ENCODE measurements at regions not wholly inside any gene's neighbourhood (a gene's known extent, or its start where the extent isn't known, plus 50 kb on each side); places are given as distances from the start of the nearest gene placed in this dataset.

GRCh38 chr2:6627316-6627715 is 238.4 kb downstream of the CMPK2 start:
- TF ChIP-seq CTCF (IDR thresholded peaks at IDR 0.05; ENCODE audit: control extremely low read depth in 1 of 3, insufficient read depth in 1 of 3, low read depth in 1 of 3, low read length in 3 of 3): no peak
- TF ChIP-seq SIN3A (conservative IDR thresholded peaks at IDR 0.05 in 1 of 2, IDR thresholded peaks at IDR 0.05 in 1 of 2; ENCODE audit: low read depth in 1 of 2, low read length in 2 of 2): no peak
- no peak for TF ChIP-seq ZNF274 (IDR thresholded peaks at IDR 0.05; ENCODE audit: borderline replicate concordance, extremely low read depth, low read length)
- TF ChIP-seq POLR2A (IDR thresholded peaks at IDR 0.05; ENCODE audit: control extremely low read depth in 1 of 2, low read depth in 2 of 2, low read length in 2 of 2): no peak
- no peak for TF ChIP-seq KDM1A (IDR thresholded peaks at IDR 0.05; ENCODE audit: borderline replicate concordance, low read length)
- TF ChIP-seq, protein P1, sequence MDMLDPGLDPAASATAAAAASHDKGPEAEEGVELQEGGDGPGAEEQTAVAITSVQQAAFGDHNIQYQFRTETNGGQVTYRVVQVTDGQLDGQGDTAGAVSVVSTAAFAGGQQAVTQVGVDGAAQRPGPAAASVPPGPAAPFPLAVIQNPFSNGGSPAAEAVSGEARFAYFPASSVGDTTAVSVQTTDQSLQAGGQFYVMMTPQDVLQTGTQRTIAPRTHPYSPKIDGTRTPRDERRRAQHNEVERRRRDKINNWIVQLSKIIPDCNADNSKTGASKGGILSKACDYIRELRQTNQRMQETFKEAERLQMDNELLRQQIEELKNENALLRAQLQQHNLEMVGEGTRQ (IDR thresholded peaks at IDR 0.05; ENCODE audit: low read length): no peak
- no peak for TF ChIP-seq CEBPB (IDR thresholded peaks at IDR 0.05; ENCODE audit: low read depth, low read length)
- no peak for TF ChIP-seq EGR1 (IDR thresholded peaks at IDR 0.05; ENCODE audit: borderline replicate concordance, low read depth, low read length)
- TF ChIP-seq RAD21 (IDR thresholded peaks at IDR 0.05 in 1 of 2, conservative IDR thresholded peaks at IDR 0.05 in 1 of 2; ENCODE audit: low read depth in 2 of 2, low read length in 2 of 2): no peak
- TF ChIP-seq SP2 (IDR thresholded peaks at IDR 0.05; ENCODE audit: low read length): no peak
- no peak for TF ChIP-seq BRCA1 (IDR thresholded peaks at IDR 0.05; ENCODE audit: low read depth, low read length)
- TF ChIP-seq POLR2AphosphoS5 (IDR thresholded peaks at IDR 0.05; ENCODE audit: low read depth, low read length): no peak
- no peak for TF ChIP-seq RXRA (IDR thresholded peaks at IDR 0.05; ENCODE audit: insufficient read depth, low read depth, low read length)

Data from H1 (cell line).